GM23338 (cell line): ENCODE measurements at regions not wholly inside any gene's neighbourhood (a gene's known extent, or its start where the extent isn't known, plus 50 kb on each side); places are given as distances from the start of the nearest gene placed in this dataset.

Source experiments
- ATAC-seq: fragments of 200-7000 bp; cut with Tn5 transposase; 3 replicates; pipeline ENCODE4 v1.9.1; 2020
- DNase-seq: peaks from one replicate; pipeline ENCODE4 v3.0.0-alpha.2; 2015; ENCODE audit warnings: low spot score
- H2AFZ ChIP-seq: fragments of 200-600 bp; sonication (generic); 2 replicates; pipeline ENCODE4 v1.8.0; 2016; ENCODE audit warnings: antibody characterized with exemption, mild to moderate bottlenecking, moderate library complexity
- H3F3A ChIP-seq: fragments of 200-600 bp; sonication (generic); replicated peaks from 2 replicates; pipeline ENCODE4 v1.8.0; 2017; ENCODE audit warnings: antibody characterized with exemption, mixed run types, low read depth
- H3K27ac ChIP-seq: fragments of 200-600 bp; sonication (generic); 2 replicates; pipeline ENCODE4 v1.6.1; 2016; ENCODE audit warnings: low read depth
- H3K27me3 ChIP-seq: fragments of 200-600 bp; sonication (generic); 2 replicates; pipeline ENCODE4 v1.8.0; 2016; ENCODE audit warnings: mild to moderate bottlenecking, mixed run types, moderate library complexity; ENCODE audit not compliant: insufficient read depth
- H3K36me3 ChIP-seq: fragments of 200-600 bp; sonication (generic); 2 replicates; pipeline ENCODE4 v1.8.0; 2016; ENCODE audit warnings: mild to moderate bottlenecking; ENCODE audit not compliant: insufficient read depth
- H3K4me1 ChIP-seq: fragments of 200-600 bp; sonication (generic); 2 replicates; pipeline ENCODE4 v1.8.0; 2016; ENCODE audit warnings: mild to moderate bottlenecking, moderate library complexity; ENCODE audit not compliant: insufficient read depth
- H3K4me2 ChIP-seq: fragments of 200-600 bp; sonication (generic); 2 replicates; pipeline ENCODE4 v1.7.1; 2017; ENCODE audit warnings: mixed run types
- H3K4me3 ChIP-seq: fragments of 200-600 bp; sonication (generic); 2 replicates; pipeline ENCODE4 v1.6.1; 2016; ENCODE audit warnings: mixed run types
- H3K79me2 ChIP-seq: fragments of 200-600 bp; sonication (generic); replicated peaks from 2 replicates; pipeline ENCODE4 v1.8.0; 2017; ENCODE audit warnings: mild to moderate bottlenecking; ENCODE audit not compliant: insufficient read depth
- H3K9me2 ChIP-seq: fragments of 200-600 bp; sonication (generic); 2 replicates; pipeline ENCODE4 v1.8.0; 2017; ENCODE audit not compliant: insufficient read depth
- H4K20me1 ChIP-seq: fragments of 200-600 bp; sonication (generic); replicated peaks from 2 replicates; pipeline ENCODE4 v1.8.0; 2017; ENCODE audit warnings: mild to moderate bottlenecking; ENCODE audit not compliant: insufficient read depth
- H3K27ac Mint-ChIP-seq: 2 replicates; pipeline ENCODE4 v1.8.0; 2020; ENCODE audit warnings: inconsistent platforms, mild to moderate bottlenecking, moderate library complexity, mixed read lengths
- H3K27me3 Mint-ChIP-seq: 3 replicates; pipeline ENCODE4 v1.8.0; 2022; ENCODE audit warnings: low read depth, mild to moderate bottlenecking, moderate library complexity, mixed read lengths, inconsistent platforms; ENCODE audit not compliant: insufficient read depth, poor library complexity
- H3K36me3 Mint-ChIP-seq: 3 replicates; pipeline ENCODE4 v1.8.0; 2021; ENCODE audit warnings: low read depth, mild to moderate bottlenecking, inconsistent platforms, moderate library complexity, mixed read lengths
- H3K4me1 Mint-ChIP-seq: 3 replicates; pipeline ENCODE4 v1.8.0; 2020; ENCODE audit warnings: mild to moderate bottlenecking, inconsistent platforms, mixed read lengths
- H3K4me3 Mint-ChIP-seq: 3 replicates; pipeline ENCODE4 v1.8.0; 2021; ENCODE audit warnings: moderate library complexity, mild to moderate bottlenecking, inconsistent platforms, mixed read lengths
- H3K9me3 Mint-ChIP-seq: 3 replicates; pipeline ENCODE4 v1.8.0; 2020; ENCODE audit warnings: moderate library complexity, mild to moderate bottlenecking, inconsistent platforms, mixed read lengths
- JUNB ChIP-seq: IDR thresholded peaks from one replicate; pipeline ENCODE4 v1.6.1; 2016; ENCODE audit warnings: antibody characterized with exemption; ENCODE audit not compliant: unreplicated experiment
- POLR2AphosphoS5 ChIP-seq: IDR thresholded peaks from 2 replicates; pipeline ENCODE4 v1.6.1; 2016; ENCODE audit warnings: antibody characterized with exemption, low read depth
- ZNF114 ChIP-seq: fragments of 250-450 bp; sonication (Bioruptor Pico); IDR thresholded peaks from 2 replicates; pipeline ENCODE4 v1.5.0; 2020; ENCODE audit warnings: mild to moderate bottlenecking, moderate library complexity
- TF ChIP-seq, protein P1 (sequence below): fragments of 250-450 bp; sonication (Bioruptor Pico); IDR thresholded peaks from 2 replicates; pipeline ENCODE4 v1.5.0; 2020; ENCODE audit warnings: mild to moderate bottlenecking, moderate library complexity
- TF ChIP-seq, protein P2 (sequence below), 2 experiments: fragments of 200-600 bp in 1 of 2; sonication (generic) in 1 of 2; conservative IDR thresholded peaks; 2 replicates each; pipeline versions ENCODE4 v1.5.1 to v1.6.1; 2016 to 2017; ENCODE audit warnings: antibody characterized with exemption in 2 of 2, low read depth in 2 of 2, mild to moderate bottlenecking in 2 of 2, moderate library complexity in 1 of 2

DNA sequence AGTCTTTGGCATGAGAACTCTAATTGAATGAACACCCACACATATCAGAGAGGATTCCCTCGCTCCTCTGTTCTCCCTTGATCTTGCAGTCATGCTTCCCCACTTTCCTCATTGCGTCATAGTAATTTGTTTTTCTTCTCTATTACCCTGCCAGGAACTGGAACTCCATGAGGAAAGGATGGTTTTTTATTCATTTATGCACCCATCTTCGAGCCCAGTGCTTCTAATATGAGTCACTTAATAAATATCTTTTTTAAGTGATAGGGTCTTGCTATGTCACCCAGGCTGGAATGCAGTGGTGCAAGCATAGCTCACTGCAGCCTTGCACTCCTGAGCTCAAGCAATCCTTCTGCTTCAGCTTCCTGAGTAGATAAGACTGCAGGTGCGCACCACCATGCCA is 83.5 kb downstream of the OTUD1 start (continued):
- TF ChIP-seq, protein P1, sequence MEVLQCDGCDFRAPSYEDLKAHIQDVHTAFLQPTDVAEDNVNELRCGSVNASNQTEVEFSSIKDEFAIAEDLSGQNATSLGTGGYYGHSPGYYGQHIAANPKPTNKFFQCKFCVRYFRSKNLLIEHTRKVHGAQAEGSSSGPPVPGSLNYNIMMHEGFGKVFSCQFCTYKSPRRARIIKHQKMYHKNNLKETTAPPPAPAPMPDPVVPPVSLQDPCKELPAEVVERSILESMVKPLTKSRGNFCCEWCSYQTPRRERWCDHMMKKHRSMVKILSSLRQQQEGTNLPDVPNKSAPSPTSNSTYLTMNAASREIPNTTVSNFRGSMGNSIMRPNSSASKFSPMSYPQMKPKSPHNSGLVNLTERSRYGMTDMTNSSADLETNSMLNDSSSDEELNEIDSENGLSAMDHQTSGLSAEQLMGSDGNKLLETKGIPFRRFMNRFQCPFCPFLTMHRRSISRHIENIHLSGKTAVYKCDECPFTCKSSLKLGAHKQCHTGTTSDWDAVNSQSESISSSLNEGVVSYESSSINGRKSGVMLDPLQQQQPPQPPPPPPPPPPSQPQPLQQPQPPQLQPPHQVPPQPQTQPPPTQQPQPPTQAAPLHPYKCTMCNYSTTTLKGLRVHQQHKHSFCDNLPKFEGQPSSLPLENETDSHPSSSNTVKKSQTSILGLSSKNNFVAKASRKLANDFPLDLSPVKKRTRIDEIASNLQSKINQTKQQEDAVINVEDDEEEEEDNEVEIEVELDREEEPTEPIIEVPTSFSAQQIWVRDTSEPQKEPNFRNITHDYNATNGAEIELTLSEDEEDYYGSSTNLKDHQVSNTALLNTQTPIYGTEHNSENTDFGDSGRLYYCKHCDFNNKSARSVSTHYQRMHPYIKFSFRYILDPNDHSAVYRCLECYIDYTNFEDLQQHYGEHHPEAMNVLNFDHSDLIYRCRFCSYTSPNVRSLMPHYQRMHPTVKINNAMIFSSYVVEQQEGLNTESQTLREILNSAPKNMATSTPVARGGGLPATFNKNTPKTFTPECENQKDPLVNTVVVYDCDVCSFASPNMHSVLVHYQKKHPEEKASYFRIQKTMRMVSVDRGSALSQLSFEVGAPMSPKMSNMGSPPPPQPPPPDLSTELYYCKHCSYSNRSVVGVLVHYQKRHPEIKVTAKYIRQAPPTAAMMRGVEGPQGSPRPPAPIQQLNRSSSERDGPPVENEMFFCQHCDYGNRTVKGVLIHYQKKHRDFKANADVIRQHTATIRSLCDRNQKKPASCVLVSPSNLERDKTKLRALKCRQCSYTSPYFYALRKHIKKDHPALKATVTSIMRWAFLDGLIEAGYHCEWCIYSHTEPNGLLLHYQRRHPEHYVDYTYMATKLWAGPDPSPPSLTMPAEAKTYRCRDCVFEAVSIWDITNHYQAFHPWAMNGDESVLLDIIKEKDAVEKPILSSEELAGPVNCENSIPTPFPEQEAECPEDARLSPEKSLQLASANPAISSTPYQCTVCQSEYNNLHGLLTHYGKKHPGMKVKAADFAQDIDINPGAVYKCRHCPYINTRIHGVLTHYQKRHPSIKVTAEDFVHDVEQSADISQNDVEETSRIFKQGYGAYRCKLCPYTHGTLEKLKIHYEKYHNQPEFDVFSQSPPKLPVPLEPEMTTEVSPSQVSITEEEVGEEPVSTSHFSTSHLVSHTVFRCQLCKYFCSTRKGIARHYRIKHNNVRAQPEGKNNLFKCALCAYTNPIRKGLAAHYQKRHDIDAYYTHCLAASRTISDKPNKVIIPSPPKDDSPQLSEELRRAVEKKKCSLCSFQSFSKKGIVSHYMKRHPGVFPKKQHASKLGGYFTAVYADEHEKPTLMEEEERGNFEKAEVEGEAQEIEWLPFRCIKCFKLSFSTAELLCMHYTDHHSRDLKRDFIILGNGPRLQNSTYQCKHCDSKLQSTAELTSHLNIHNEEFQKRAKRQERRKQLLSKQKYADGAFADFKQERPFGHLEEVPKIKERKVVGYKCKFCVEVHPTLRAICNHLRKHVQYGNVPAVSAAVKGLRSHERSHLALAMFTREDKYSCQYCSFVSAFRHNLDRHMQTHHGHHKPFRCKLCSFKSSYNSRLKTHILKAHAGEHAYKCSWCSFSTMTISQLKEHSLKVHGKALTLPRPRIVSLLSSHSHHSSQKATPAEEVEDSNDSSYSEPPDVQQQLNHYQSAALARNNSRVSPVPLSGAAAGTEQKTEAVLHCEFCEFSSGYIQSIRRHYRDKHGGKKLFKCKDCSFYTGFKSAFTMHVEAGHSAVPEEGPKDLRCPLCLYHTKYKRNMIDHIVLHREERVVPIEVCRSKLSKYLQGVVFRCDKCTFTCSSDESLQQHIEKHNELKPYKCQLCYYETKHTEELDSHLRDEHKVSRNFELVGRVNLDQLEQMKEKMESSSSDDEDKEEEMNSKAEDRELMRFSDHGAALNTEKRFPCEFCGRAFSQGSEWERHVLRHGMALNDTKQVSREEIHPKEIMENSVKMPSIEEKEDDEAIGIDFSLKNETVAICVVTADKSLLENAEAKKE (CRISPR knock-in tag), result no peak
- TF ChIP-seq JUNB, result no peak
- no peak for TF ChIP-seq ZNF114 (CRISPR knock-in tag)
- no peak for TF ChIP-seq POLR2AphosphoS5

DNA sequence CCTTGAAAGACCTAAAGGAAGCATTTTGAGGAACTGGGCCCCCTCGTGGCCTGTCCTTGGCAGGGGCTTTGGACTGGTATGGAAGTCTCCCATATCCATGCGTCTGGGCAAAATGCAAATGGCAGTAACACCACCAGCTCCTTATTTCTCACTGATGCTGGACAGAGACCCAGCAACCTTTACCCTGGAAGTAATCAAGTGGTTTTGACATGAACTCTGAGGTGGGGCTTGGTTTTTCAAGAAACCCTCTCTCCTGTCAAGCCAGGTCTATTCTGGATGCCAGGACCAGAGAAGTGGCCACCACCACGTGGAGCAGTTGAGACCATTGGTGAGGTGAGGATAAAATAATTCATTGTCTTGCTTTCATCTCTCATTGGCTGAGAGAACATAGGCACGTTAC is 84.4 kb downstream of the OTUD1 start:
- Histone ChIP-seq H3F3A (no peaks in the 10 kb centered on the region), H4K20me1 (no peaks in the 10 kb centered on the region), H3K4me1 (no peaks in the 10 kb centered on the region), H3K4me3 (no peak overlapping the region), H3K27me3 (no peaks in the 10 kb centered on the region), H3K4me2 (no peak overlapping the region), H2AFZ (no peak overlapping the region), H3K79me2 (no peaks in the 10 kb centered on the region), H3K9me2 (peaks cover 7% of the 10 kb centered on the region; the same call in 1 of the 2 replicates), H3K27ac (no peak overlapping the region), H3K36me3 (no peaks in the 10 kb centered on the region)
- no peaks in the 10 kb centered on the region for H3K4me1 Mint-ChIP-seq
- no peak for ATAC-seq
- H3K9me3 Mint-ChIP-seq, result no peaks in the 10 kb centered on the region
- TF ChIP-seq, protein P2, sequence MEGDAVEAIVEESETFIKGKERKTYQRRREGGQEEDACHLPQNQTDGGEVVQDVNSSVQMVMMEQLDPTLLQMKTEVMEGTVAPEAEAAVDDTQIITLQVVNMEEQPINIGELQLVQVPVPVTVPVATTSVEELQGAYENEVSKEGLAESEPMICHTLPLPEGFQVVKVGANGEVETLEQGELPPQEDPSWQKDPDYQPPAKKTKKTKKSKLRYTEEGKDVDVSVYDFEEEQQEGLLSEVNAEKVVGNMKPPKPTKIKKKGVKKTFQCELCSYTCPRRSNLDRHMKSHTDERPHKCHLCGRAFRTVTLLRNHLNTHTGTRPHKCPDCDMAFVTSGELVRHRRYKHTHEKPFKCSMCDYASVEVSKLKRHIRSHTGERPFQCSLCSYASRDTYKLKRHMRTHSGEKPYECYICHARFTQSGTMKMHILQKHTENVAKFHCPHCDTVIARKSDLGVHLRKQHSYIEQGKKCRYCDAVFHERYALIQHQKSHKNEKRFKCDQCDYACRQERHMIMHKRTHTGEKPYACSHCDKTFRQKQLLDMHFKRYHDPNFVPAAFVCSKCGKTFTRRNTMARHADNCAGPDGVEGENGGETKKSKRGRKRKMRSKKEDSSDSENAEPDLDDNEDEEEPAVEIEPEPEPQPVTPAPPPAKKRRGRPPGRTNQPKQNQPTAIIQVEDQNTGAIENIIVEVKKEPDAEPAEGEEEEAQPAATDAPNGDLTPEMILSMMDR (conservative IDR thresholded peaks at IDR 0.05; ENCODE audit: low read depth in 2 of 2), result peak in 1 of 2 experiments; percentile 22; a peak in 2 of 4 replicates
- TF ChIP-seq, protein P1 (CRISPR knock-in tag), result no peak
- H3K27me3 Mint-ChIP-seq, result peaks cover 2% of the 10 kb centered on the region
- H3K27ac Mint-ChIP-seq, result no peak overlapping the region
- no peak overlapping the region for H3K4me3 Mint-ChIP-seq
- no peaks in the 10 kb centered on the region for H3K36me3 Mint-ChIP-seq
- DNase-seq, result no peak
